Muscle of leg (tissue), 3 donors: ENCODE measurements at regions not wholly inside any gene's neighbourhood (a gene's known extent, or its start where the extent isn't known, plus 50 kb on each side); places are given as distances from the start of the nearest gene placed in this dataset.

Experiments
- DNase-seq: peaks from one replicate; pipeline ENCODE4 v3.0.0; 2013
- H3K27ac ChIP-seq: one replicate; pipeline ENCODE4 v1.5.1; 2013; ENCODE audit warnings: mild to moderate bottlenecking, low read length, control low read depth
- H3K27me3 ChIP-seq: one replicate; pipeline ENCODE4 v1.6.1; 2013; ENCODE audit warnings: low read length; ENCODE audit not compliant: control insufficient read depth, insufficient read depth
- H3K36me3 ChIP-seq: one replicate; pipeline ENCODE4 v1.6.1; 2013; ENCODE audit warnings: low read length; ENCODE audit not compliant: control insufficient read depth, insufficient read depth
- H3K4me1 ChIP-seq: one replicate; pipeline ENCODE4 v1.6.1; 2013; ENCODE audit warnings: low read length; ENCODE audit not compliant: control insufficient read depth, insufficient read depth
- H3K4me3 ChIP-seq: one replicate; pipeline ENCODE4 v1.5.1; 2013; ENCODE audit warnings: low read length, control low read depth
- H3K9me3 ChIP-seq: replicated peaks from 2 replicates; pipeline ENCODE4 v1.6.1; 2013; ENCODE audit warnings: low read depth, low read length; ENCODE audit not compliant: control insufficient read depth
- WGBS: methylation state at CpG from one replicate; pipeline ENCODE4 v1.1.5; 2013; ENCODE audit warnings: missing lambda C conversion rate; ENCODE audit not compliant: insufficient coverage; 5-methylcytosine and 5-hydroxymethylcytosine counted together

DNA sequence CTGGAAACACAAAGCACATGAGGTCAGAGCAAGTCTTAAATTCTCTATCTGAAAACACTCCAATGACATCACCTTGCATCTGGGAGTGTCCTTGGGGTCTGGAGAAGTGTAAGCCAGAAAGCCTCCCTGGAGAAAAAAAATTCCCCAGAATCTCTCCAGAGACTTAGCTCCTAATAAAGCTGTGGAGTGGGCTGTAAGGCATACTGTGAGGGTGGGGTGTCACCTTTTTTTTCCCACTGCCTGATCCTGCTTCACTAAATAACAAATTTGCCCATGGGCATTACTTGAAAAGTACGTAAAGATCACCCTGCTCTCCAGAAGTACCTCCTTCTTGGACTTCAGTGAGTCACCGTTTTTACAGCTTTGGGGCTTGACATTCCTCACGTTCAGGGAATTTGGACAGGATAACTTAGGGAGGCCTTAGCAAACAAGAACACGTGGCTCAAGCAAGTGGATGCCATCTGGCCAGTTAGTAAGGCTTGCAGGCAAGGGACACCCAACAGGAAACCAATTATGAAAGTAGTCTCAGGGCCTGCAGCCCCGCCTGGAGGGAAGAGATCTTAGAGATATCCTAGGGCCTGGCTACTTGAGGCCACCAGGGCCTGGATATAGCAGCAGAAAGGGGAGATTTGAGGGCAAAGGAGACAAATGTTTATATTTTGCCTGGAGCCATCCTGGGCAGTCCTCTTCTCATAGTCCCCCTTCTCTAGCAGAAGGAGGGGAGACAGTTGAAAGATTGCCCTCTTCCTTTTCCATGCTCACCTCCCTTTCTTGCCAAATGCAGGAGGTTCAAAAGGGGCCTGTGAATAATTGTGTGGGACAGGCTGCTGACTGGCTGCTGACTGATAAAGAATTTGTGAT is 60.1 kb upstream of the PLAC1 start:
- Histone ChIP-seq H3K36me3 (no peaks in the 10 kb centered on the region), H3K27ac (peak overlapping the region; percentile 57), H3K4me1 (peaks cover 22% of the 10 kb centered on the region), H3K27me3 (peaks cover 23% of the 10 kb centered on the region), H3K4me3 (no peak overlapping the region), H3K9me3 (peaks cover 5% of the 10 kb centered on the region)
- DNase-seq: peak; percentile 89
- 54% methylated on average over 3 of the region's 5 CpGs for WGBS

DNA sequence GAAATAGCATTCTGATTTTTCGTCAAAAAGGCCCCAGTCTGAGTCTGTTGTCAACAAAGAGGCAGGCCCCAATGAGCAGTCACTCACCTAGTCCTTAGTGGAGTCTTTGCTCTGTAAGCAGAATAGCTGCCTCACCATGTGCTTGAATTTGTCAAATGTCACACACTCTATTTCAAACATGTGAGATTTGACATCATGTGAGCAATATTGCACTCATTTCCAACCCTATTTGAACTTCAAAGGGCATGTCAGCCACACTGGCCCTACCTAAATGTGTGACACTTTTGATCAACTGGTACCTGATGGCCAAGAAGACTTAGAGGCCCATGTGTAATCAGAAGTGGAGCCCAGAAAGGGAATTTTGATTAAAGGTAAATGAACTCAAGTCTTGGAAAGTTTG is 59.4 kb upstream of the PLAC1 start:
- Histone ChIP-seq H3K27ac (peak overlapping the region; percentile 32), H3K4me1 (peaks cover 22% of the 10 kb centered on the region), H3K36me3 (no peaks in the 10 kb centered on the region), H3K4me3 (no peak overlapping the region), H3K27me3 (peaks cover 25% of the 10 kb centered on the region), H3K9me3 (peaks cover 5% of the 10 kb centered on the region)
- WGBS: 60% methylated on average over 1 of the region's 1 CpG
- no peak for DNase-seq

DNA sequence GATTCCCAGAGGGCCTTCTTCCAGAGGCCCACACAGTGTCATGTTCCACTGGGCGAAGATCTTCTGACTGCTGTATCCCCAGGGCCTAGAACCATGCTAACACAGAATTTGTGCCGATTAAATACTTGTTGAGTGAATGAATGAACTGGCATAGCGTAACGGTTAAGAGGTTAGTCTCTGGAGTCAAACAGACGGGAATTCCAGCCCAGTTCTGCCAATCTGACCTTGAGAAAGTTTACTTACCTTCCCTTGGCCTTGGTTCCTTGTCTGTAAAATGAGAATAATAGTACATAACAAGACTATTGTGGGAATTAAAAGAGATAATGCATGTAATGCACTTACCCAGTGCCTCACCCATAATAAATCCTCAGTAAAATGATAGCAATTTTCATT is 58.3 kb upstream of the PLAC1 start:
- H3K27me3 ChIP-seq: peaks cover 25% of the 10 kb centered on the region
- 95% methylated on average over 2 of the region's 5 CpGs for WGBS
- peaks cover 25% of the 10 kb centered on the region for H3K4me1 ChIP-seq
- no peaks in the 10 kb centered on the region for H3K36me3 ChIP-seq
- H3K9me3 ChIP-seq: no peaks in the 10 kb centered on the region
- no peak overlapping the region for H3K27ac ChIP-seq
- no peak overlapping the region for H3K4me3 ChIP-seq
- DNase-seq: no peak

DNA sequence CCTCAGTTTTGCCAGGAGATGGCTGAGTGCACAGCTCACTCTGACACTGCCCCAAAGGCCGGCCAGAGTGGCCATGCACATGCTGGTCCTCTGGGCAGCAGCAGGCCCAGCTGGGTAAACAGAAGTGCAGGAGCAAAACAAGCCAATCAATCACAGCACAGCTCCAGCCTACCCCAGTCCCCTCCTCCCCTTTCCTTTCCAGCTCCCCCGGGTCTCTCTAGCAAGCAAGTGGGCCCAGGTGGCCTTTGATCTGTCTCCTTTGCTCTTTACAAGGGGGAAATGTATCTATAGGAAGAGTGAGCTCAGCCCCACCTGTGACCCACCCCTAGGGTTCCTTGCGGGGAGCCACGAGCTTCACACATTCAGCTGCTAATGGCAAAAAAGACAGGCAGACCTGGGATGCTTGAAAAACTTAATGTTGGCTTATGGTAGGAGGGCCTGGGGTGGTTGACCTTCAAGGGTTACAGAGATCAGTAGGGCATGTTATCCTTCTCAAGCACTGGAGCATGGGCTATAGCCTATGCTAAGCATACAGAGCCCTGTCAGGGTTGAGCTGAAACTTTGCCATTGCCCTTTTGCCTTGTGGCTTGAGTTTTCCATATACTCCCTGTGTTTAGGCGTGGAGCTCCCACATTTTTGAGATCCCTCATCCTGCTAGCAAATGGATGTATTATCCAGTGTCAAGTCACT is 57.8 kb upstream of the PLAC1 start:
- WGBS: 76% methylated on average over 2 of the region's 5 CpGs
- no peaks in the 10 kb centered on the region for H3K36me3 ChIP-seq
- no peaks in the 10 kb centered on the region for H3K9me3 ChIP-seq
- H3K27ac ChIP-seq: no peak overlapping the region
- DNase-seq: no peak
- H3K4me3 ChIP-seq: no peak overlapping the region
- H3K4me1 ChIP-seq: peaks cover 25% of the 10 kb centered on the region
- peaks cover 25% of the 10 kb centered on the region for H3K27me3 ChIP-seq

DNA sequence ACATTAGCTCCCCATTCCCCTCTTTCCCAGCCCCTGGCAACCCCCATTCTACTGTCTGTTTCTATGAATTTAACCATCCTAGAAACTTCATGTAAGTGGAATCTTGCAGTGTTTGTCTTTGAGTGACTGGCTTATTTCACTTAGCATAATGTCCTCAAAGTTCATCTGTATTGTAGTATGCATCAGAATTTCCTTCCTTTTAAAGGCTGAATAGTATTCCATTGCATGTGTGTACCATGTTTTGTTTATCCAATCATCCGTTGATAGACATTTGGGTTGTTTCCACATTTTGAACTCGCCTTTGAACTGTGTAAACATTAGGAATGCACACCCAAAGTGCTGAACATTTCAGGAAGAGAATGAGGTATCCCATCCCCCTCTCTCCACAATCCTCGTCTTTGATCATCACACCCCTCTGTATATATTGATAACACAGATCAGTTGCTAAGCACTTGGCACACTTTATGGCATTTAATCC is 56.4 kb upstream of the PLAC1 start:
- no peak overlapping the region for H3K27ac ChIP-seq
- no CpG with 5 or more reads among the region's 3 CpGs for WGBS
- H3K4me3 ChIP-seq: no peak overlapping the region
- peaks cover 25% of the 10 kb centered on the region for H3K4me1 ChIP-seq
- no peak for DNase-seq
- peaks cover 25% of the 10 kb centered on the region for H3K27me3 ChIP-seq
- H3K36me3 ChIP-seq: no peaks in the 10 kb centered on the region
- H3K9me3 ChIP-seq: no peaks in the 10 kb centered on the region

DNA sequence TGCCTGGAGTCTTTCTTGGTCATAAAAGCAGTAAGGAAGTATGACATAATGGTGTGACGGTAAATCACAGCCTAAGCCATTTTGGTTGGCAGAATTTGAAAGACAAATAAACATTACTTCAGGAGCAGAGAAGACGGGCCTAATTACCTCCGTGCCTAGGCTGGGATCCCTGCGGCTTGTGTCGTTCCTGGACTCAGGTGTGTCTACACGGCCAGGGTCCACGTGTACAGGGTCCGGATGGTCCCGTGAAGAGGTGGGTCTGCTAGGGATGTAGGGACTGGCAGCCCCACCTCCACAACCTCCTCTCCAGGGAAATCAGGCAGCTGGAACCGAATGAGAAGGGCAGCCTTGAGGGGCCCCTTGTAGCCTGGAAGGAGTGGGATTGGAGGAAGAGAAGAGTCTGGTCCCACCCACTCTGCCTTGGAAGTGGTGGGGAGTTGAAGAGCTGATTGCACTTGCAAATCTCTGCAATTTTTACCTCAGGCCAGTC is 55.4 kb upstream of the PLAC1 start:
- Histone ChIP-seq H3K27ac (peak overlapping the region; percentile 25), H3K27me3 (peaks cover 24% of the 10 kb centered on the region), H3K4me1 (peaks cover 22% of the 10 kb centered on the region), H3K36me3 (no peaks in the 10 kb centered on the region), H3K9me3 (no peaks in the 10 kb centered on the region), H3K4me3 (no peak overlapping the region)
- 50% methylated on average over 2 of the region's 10 CpGs for WGBS
- DNase-seq: no peak

DNA sequence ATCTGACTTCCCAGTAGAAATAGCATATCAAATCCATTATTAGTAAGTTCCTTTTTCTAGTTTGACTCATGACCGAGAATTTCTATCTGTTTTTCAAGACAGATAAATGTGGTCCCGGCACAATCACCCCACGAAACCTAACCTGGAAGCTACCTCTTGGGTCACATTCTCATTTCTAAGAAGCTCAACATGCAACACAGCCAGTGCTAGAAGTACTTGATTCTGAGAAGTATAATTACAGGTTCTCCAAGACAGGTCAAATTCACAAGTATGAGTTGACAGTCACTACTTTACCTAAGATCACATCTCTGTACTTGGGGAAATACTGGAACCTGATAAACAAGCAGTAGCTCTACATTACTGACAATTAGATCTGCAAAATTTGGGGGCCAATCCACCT is 54.0 kb upstream of the PLAC1 start:
- H3K4me1 ChIP-seq: peaks cover 15% of the 10 kb centered on the region
- H3K4me3 ChIP-seq: no peak overlapping the region
- H3K27ac ChIP-seq: peak overlapping the region; percentile 4
- WGBS: 67% methylated on average over 1 of the region's 3 CpGs
- no peaks in the 10 kb centered on the region for H3K9me3 ChIP-seq
- peaks cover 20% of the 10 kb centered on the region for H3K27me3 ChIP-seq
- DNase-seq: no peak
- no peaks in the 10 kb centered on the region for H3K36me3 ChIP-seq

DNA sequence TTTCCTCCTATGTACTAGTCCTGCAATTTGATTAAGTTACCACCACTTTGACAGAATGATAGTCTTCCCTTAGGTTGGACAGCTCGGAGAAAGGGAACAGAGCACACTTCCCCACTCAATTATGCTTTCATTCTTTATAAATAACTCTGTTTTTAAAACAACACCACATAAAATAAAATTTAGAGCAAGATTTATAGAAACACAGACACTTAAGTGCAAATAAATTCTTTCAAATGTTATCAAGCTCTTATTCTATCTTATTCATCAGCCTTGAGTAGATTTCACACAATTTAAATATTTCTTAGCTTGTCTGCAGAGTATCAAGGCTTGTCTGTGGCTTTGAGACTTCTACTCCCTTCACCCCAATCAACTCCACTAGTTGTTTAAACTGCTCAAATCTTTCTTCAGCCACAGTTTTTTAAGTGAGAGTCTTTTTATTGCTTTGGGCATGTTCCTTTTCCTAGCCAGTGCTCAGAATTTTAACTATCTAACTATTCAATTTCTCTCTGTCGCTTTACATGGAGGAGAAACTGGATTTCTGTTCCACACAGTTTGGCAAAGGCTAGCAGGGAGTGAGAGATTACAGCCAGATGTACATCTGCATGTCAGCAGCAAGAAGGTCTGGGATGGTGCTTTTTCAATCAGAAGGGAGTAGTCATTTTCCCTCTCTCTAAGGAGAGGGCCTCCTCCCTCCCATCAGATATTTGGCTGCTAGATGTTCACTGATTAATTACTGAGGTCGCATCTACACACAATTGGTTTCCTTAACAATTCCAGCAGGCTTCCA is 53.1 kb upstream of the PLAC1 start:
- no CpG with 5 or more reads among the region's 3 CpGs for WGBS
- H3K4me3 ChIP-seq: no peak overlapping the region

More for the DNA sequence above, 53.1 kb upstream of the PLAC1 start:
- H3K4me1 ChIP-seq: peaks cover 15% of the 10 kb centered on the region
- peak; percentile 90 for DNase-seq
- H3K27ac ChIP-seq: peak overlapping the region; percentile 4
- H3K36me3 ChIP-seq: no peaks in the 10 kb centered on the region
- H3K9me3 ChIP-seq: no peaks in the 10 kb centered on the region
- H3K27me3 ChIP-seq: peaks cover 19% of the 10 kb centered on the region
